Loucy (cell line): ENCODE measurements at regions not wholly inside any gene's neighbourhood (a gene's known extent, or its start where the extent isn't known, plus 50 kb on each side); places are given as distances from the start of the nearest gene placed in this dataset.

Experiments
- EZH2phosphoT487 ChIP-seq: fragments of 200-600 bp; IDR thresholded peaks from 2 replicates; pipeline ENCODE4 v1.6.1; 2018; ENCODE audit warnings: antibody characterized with exemption, mild to moderate bottlenecking, moderate library complexity, borderline replicate concordance
- TF ChIP-seq, protein P1 (sequence below): fragments of 200-600 bp; sonication (generic); conservative IDR thresholded peaks from 2 replicates; pipeline ENCODE4 v1.5.1; 2014; ENCODE audit warnings: mild to moderate bottlenecking, antibody characterized with exemption, low read length

- TF ChIP-seq, protein P1, sequence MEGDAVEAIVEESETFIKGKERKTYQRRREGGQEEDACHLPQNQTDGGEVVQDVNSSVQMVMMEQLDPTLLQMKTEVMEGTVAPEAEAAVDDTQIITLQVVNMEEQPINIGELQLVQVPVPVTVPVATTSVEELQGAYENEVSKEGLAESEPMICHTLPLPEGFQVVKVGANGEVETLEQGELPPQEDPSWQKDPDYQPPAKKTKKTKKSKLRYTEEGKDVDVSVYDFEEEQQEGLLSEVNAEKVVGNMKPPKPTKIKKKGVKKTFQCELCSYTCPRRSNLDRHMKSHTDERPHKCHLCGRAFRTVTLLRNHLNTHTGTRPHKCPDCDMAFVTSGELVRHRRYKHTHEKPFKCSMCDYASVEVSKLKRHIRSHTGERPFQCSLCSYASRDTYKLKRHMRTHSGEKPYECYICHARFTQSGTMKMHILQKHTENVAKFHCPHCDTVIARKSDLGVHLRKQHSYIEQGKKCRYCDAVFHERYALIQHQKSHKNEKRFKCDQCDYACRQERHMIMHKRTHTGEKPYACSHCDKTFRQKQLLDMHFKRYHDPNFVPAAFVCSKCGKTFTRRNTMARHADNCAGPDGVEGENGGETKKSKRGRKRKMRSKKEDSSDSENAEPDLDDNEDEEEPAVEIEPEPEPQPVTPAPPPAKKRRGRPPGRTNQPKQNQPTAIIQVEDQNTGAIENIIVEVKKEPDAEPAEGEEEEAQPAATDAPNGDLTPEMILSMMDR = no peak
- no peak for TF ChIP-seq EZH2phosphoT487
Measured at GRCh38 chr11:70545610-70545912, 147.2 kb downstream of the CTTN start.
